ENCODE measurements at regions not wholly inside any gene's neighbourhood (a gene's known extent, or its start where the extent isn't known, plus 50 kb on each side); places are given as distances from the start of the nearest gene placed in this dataset.
"Not testable (repeated sequence)": the region's sequence is repeated elsewhere in the genome, so short reads cannot be mapped to it uniquely, and the experiment has no call there.

DNA sequence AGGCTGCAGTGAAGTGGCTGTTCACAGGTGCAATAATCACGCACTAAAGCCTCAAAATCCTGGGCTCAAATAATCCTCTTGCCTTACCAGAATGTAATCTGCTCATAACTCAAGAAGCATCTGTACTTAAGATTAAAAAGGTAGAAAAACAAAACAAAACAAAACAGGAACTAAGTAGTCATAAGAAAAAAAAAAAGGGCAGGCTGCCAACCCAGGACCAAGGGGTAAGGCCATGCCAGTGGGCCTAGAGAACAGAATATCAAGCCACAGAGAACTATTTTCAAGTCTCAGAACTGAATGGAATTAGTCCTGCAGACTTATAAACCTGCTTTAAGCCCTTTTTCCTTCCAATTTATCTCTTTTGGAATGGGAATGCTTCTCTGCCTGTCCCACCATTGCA is 64.8 kb upstream of the TBC1D3K start:
- DNase-seq (ENCODE audit: low spot score) = no peak

DNA sequence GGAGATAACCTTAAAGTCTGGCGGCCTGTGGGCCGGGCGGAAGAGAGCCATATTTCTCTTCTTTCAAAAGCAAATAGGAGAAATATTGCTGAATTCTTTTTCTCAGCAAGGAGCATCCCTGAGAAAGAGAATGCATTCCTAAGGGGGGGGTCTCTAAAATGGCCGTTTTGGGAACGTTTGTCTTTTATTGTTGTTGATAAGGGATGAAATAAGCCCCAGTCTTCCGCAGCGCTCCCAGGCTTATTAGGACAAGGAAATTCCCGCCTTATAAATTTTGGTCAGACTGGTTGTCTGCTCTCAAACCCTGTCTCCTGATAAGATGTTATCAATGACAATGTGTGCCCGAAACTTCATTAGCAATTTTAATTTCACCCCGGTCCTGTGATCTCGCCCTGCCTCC is 65.8 kb upstream of the TBC1D3K start:
- not testable (repeated sequence) for DNase-seq (ENCODE audit: low spot score)

DNA sequence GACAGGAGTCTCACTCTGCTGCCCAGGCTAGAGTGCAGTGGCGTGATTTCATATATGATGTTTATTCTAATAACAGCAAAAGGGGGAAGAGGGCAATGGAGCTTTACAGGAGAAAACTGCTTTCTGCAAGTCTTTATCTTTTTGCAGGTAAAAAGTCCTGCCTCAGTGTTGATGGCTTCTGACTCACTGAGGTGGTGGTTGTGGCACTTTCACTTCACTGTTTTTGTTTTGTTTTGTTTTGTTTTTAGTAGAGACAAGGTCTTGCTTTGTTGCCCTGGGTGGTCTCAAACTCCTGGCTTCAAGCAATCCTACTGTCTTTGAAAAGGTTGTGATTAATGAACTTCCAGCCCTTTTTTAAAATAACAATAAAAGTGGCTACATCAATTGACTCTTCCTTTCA is 68.0 kb upstream of the TBC1D3K start:
- DNase-seq (ENCODE audit: low spot score) = no peak

DNA sequence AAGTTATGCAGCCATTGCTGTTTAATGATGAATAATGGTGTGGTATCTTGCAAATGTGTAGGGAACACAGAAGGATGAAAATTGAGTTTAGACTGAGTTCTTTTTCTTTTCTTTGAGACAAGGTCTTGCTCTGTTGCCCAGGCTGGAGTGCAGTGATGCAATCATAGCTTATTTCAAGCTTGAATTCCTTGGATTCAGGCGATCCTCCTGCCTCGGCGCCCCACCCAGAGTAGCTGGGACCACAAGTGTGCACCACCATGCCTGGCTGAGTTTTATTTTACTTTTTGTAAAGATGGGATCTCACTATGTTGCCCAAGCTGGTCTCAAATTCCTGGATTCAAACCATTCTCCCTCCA is 74.6 kb upstream of the TBC1D3K start:
- DNase-seq (ENCODE audit: low spot score) = no peak

DNA sequence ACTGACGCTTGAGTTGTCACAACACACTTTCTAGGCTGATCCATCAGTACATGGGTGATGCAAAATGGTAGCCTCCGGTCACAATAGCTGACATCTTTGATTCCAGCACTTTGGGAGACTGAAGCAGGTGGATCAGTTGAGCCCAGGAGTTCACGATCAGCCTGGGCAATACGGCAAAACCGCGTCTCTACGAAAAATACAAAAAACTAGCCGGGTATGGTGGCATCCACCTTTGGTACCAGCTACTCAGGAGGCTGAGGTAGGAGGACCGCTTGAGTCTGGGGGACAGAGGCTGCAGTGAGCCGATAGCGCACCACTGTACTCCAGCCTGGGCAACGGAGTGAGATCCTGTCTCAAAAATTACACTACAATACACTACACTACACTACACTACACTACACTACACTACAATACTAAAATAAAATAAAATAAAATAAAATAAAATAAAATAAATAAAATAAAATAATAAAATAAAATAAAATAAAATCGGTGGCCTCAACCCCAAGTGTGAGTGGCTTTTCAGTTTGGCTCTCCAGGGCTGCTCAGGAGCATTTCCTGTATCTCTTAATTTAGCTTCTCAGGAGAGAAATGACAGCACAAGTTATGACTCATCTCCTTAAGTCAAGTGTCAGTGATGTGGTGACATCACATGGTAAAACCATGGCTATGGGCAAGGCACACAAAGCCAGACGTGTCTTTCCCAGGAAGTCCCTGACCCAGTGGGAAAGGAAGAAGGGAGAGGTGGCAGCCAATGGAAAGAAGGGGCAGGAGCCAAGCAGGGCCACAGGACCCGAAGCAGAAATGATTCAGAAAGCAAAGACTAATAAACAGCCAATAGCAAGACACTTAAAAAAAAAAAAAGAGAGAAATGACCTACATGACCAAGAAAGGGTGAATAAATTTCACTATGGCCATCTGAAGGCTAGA is 75.3 kb upstream of the TBC1D3K start:
- no peak for DNase-seq (ENCODE audit: low spot score)

DNA sequence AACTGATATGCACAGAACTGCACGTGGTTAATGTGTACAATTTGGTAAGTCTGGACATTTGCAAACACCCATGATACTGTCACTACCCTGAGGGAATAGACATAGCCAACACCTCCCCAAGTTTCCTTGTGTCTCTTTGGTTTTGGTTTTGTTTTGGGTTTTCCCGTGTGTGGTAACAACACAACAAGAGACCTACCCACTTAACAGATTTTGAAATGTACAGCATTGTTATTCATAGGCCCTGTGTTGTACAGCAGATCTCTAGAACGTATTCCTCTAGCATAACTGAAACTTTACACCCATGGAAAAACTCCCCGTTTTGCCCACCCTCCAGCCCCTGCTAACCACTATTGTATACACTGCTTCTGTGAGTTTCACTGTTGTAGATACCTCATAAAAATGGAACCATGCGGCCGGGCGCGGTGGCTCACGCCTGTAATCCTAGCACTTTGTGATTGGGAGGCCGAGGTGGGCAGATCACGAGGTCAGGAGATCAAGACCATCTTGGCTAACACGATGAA is 76.3 kb upstream of the TBC1D3K start:
- no peak for DNase-seq (ENCODE audit: low spot score)

DNA sequence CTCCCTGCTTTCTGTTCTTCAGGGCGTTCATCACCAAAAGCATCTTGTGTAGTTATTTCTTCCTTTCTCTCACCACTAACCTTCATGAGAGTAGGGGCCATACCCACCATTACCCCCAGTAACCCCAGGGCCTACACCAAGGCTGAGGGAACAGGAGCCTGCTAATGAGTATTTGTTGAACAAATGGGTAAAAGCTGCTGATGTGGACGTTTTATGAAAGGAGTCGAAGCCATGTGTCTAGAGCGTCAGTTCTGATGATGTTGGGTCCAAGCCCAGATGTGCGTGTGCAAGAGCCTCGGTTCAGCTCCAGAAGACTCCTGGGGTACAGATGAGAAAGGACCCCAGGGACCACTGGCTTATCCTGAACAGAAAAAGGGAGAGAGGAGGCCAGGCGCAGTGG is 77.1 kb upstream of the TBC1D3K start:
- no peak for DNase-seq (ENCODE audit: low spot score)

DNA sequence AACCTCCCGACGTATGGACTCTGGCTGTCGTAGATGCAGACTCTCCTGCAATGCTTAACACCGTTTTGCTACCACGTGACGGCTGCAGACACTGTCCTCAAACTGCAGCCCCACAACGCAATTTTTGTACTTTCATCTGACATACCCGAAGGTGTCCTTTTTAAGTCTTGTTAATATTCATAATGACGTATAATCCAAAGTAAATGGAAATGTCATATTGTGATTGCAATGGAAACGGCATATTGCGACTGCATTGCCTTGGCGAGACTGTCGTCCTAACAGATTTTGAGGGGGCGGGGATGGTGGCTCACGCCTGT is 79.3 kb upstream of the TBC1D3K start:
- no peak for DNase-seq (ENCODE audit: low spot score)

DNA sequence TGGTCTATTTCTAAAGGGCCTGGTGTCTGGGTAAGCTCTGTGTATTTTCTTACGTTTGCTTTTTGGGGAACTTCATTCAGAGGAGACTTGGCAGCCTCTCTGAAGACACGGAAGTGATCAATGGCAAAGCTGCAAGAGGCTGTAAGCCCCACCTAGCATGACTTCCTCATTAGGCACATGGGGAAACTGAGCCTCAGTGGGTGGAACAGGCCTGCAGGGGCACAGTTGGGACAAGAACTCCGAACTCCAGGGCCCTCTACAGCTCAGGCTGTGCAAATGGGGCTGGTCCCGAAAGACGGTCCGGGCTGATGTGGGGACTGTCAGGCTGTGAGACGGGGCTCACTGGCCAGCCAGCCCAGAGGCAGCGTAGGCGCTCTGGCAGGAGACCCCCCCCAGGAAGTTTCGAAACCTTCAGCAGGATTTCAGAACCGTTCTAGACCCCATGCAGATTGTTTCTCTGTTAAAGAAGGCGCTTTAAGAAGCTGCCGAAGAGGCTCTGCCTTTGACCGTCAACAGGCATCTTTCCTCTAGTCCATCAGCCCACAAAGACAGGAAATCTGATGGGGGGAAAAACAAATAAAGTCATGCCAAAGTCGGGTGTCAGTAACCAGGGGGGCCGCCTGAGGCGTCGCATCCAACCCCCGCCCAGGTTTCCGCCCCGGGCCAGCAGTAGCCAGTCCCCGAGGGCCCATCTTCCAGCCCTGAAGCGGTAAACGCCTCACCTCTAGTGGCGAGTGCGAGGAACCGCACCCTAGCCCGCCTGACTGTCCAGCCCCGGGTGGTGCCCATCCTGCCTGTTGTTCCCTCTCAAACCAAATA is 79.8 kb upstream of the TBC1D3K start:
- DNase-seq (ENCODE audit: low spot score) = peak; percentile 30

DNA sequence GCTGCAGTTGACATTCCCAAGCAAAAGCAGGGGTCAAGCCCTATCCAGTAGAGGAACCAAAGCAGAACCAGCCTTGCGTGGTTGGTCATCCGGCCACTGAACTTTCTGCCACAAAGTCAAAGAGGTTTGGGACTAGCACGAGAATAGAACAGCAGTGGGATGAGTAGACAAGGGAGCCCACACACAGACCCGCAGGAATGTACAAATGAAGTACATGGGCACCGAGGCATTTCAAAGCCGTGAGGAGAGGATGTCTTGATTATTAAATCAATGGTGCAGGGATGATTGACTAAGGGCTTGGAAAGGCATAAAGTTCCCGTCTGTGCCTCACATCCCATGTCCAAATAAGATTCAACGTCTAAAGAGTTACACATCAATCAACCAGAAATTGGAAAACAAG is 81.8 kb upstream of the TBC1D3K start:
- DNase-seq (ENCODE audit: low spot score) = no peak

DNA sequence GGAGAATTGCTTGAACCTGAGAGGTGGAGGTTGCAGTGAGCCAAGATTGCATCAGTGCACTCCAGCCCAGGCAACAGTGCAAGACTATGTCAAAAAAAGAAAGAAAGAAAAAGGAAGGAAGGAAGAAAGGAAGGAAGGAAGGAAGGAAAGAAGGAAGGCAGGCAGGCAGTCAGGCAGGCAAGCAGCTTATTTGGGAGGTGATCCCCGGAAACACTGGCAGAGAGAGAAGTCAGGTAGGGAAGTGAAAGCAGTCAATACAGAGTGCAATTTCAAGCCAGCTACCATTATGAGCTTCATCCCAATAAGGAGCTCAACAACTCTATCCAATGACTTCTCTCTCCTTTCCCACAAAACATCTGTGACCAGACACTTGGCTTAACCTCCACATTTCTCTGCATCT is 83.0 kb upstream of the TBC1D3K start:
- no peak for DNase-seq (ENCODE audit: low spot score)

DNA sequence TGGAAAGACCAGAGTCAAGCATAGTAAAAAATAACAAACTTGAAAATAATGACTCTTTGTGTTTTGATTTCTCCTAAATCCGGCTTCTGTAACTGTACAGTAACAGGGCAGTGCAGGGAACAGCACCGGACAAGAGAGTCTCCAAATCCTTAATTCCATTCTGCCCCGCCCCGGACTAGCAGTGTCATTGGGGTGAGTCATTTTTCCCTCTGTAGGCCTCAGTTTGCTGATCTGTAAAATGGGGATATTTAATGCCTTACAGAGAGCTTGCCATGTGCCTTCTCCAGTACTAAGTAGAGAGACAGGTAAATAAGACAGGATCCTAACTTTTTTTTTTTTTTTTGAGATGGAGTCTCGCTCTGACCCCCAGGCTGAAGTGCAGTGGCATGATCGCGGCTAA is 83.6 kb upstream of the TBC1D3K start:
- DNase-seq (ENCODE audit: low spot score) = no peak

DNA sequence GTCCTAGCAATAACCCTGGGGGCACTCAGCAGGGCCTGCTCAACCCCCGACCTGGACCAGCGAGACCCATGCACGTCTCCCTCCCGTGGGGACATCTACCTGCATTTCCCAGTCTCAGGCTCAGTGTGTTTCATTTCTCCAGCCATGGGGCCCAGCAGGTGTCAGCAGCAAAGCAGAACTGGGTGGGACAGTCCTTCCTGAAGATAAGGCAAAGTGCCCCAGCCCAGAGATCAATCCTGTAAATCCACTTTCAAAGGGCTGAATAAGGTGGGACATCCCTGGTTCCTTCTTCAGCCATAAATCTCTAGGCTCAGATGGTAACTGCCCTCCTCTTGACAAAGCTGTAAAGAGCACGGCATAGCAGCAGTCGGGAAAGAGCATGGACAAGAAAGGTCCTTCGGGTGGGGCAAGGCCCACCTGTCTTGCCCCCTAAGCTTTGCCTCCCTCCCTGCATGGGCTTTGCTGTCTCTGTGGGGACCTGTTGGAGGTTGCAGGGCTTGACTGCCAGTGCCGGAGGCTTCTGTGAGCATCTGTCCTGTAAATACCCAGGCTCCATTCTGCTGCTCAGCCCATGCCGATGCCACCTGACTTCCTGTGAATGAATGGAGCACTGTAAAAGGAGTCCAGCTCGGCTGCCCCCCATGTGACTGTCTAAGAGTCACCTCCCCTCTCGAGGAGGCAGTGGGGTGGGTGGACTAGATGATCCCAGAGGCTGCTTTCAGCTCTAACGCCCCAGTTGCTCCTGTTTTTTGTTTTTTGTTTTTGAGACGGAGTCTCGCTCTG is 84.8 kb upstream of the TBC1D3K start:
- DNase-seq (ENCODE audit: low spot score) = no peak

DNA sequence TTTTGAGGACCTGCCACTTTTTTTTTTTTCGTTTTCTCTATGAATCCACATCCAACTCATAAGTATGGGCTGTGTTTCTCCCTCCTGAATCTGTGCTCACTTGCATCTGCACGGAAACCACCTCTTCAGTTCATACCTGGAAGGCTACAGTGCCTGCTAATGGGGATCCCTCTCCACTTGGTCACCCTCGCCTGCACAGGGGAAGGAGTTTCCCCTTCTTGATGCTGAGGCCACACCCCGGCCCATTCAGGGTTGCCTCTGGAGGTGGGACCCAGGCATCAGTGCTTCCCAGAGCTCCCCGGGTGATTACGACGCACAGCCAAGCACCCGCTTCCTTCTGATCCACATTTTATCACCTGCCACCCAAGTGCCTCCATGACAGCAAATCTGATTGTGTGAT is 85.9 kb upstream of the TBC1D3K start:
- no peak for DNase-seq (ENCODE audit: low spot score)

DNA sequence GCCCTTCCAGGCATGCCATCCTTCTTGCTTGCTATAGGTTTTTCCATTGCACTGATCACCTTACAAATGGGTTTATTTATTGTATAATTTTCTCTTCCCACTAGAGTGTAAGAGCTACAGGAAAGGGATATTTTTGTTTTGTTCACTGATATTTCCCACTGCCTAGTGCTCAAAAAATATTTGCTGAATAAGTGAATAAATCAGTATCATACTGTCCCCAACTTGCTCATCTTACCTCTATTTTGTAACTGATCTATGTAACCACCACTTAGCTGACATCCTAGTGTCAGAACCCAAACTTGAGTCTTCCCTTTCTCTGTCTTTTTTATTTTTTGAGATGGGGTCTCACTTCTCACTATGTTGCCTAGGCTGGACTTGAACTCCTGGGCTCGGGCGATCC is 87.6 kb upstream of the TBC1D3K start:
- DNase-seq (ENCODE audit: low spot score) = no peak

DNA sequence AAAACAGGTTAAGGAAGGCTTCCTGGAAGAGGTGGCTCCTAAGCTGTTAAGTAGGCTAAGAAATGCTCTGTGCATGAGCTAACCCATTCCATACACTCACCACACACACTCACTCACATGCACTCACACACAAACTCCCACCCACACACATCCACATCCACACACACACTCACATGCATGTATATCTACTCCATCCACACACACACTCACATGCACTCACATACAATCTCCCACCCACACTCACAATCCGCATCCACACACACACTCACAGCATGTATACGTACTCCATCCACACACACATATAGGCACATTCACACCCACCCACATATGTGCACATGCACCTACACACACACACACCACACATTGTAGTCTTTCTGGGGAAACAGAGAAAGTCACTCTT is 89.3 kb upstream of the HNF1B start:
- DNase-seq (ENCODE audit: low spot score) = no peak

DNA sequence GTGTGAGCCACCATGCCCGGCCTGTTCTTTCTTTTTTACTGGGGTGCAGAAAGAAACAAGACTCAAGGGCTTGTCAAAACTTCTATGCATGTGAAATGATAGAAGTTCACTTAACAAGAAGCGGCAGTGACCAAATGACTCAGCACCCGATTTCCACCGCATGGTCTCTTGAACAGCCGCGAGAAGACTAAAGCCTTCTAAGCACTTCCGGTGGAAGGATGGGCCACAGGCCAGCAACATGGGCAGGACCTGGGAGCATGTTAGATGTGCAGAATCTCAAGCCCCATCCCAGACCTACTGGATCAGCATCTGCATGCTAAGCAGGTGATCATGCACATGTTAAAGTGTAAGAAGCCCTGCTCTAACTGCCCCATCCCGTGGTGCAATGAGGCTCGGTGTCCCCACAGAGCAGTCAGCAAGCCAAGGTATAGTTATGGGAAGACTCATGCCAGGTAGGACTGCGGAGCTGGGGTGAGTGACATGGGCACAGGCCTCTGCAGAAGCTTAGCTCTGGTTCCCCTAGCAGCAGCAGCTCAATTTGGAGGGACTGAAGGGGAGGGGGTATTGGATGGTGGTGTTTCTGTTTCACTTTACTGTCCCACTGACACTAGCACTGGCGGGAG is 88.5 kb upstream of the HNF1B start:
- DNase-seq (ENCODE audit: low spot score) = no peak

DNA sequence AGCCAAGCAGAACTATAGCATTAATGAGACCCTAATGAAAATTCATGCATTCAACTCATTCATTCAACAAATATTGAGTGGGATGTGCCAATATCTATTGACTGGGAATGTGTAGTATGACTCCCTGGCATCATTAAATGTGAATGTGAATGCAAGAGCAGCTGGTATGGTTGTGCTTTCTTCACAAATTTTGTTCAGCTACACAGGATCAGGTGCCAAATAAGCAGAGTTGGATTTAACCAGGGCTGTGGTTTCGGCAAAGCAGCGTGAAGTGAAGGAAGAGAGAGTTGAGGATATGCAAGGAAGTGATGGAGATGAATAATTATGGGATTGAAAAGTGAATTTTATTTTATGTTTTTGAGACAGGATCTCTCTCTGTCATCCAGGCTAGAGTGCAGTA is 87.1 kb upstream of the HNF1B start:
- no peak for DNase-seq (ENCODE audit: low spot score)

DNA sequence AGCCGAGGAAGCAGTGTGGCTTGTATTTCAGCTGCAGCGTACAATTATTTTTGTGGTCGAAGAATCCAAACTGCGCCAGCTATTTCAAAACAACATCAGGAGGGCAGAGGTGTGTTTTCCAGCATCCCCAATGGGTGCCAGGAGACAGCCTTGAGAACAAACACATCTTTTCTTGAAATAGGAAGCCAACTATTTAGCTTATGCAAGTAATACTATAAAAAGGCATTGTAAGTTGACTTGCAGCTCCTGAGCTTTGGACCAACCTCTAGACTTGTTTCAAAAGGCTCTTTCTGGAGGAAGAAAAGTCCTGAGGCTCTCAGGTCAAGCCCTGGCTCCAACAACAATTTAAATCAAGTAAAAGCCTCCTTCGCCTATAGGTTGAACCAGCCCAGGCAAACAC is 86.6 kb upstream of the HNF1B start:
- DNase-seq (ENCODE audit: low spot score) = no peak

DNA sequence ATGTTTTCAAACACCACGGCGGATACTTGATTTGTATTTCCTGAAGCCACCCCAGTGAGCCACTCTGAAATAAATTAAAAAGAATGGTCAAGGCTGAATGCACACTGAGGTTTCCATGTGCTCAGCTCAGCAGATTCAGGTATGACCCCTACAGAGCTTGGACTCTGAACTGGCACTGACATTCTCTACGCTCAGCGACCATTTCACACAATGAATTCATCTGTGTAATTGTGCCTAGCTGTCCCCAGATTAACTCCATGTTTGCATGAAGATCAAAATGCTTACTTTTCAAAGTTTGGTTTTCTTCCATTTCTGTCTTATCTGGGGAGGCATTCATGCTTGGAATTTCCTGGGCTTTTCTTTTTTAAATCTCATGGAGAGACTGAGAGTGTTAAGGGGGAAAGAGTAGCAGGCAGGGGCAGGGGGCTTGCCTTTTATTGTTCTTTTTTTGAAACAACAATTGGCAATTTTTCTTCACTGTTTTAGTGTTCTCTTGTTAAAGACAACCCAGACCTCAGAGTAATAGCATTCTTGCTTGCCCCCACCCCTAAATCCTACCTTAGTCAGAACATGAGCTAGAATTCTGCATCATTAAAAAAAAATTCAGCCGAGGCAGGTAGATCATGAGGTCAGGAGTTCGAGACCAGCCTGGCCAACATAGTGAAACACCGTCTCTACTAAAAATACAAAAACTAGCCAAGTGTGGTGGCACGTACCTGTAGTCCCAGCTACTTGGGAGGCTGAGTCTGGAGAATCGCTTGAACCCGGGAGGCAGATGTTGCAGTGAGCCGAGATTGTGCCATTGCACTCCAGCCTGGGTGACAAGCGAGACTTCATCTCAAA is 85.5 kb upstream of the HNF1B start:
- no peak for DNase-seq (ENCODE audit: low spot score)

DNA sequence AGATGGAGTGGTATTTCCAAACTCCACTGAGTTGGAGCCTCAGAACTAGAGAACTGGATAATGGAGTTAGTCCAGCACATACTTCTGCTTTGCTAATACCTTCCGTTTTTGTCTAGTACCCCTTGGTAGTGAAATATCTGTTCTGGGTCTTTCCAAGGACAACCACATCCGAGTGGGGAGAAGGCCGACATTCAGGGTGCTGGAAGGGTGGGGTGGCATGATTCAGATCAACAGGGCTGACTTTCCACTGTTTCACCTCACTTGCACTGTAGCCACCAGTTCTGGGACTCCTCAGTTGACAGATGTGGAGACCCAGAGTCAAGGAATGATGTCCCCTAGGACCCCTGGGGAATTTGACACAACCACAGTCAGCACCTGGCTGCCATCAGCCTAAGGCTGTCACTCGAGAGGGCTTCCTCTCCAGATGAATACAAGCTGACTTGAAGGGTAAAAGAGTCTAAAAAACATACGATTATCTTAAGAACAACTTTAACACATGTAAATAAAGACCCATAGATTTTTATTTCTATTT is 84.8 kb upstream of the HNF1B start:
- no peak for DNase-seq (ENCODE audit: low spot score)

Data from putamen (tissue), 1 donor.